Kidney epithelial cell (primary cell): ENCODE measurements at regions not wholly inside any gene's neighbourhood (a gene's known extent, or its start where the extent isn't known, plus 50 kb on each side); places are given as distances from the start of the nearest gene placed in this dataset.
"Not testable (repeated sequence)": the region's sequence is repeated elsewhere in the genome, so short reads cannot be mapped to it uniquely, and the experiment has no call there.

Source experiments
- DNase-seq: peaks from one replicate; pipeline ENCODE4 v3.0.0-alpha.2; 2010; ENCODE audit warnings: low read depth
- H3K27me3 ChIP-seq: 2 replicates; pipeline ENCODE4 v1.6.0; 2011; ENCODE audit warnings: low read length; ENCODE audit not compliant: control insufficient read depth, insufficient read depth
- H3K36me3 ChIP-seq: 2 replicates; pipeline ENCODE4 v1.5.1; 2011; ENCODE audit warnings: low read length; ENCODE audit not compliant: control insufficient read depth, insufficient read depth
- H3K4me3 ChIP-seq: 2 replicates; pipeline ENCODE4 v1.5.1; 2011; ENCODE audit warnings: low read depth, mild to moderate bottlenecking, control low read depth, low read length

GRCh38 chr5:176042020-176042658, 74.0 kb upstream of the THOC3 start:
- not testable (repeated sequence) for H3K4me3 ChIP-seq, H3K36me3 ChIP-seq, H3K27me3 ChIP-seq, DNase-seq

DNA sequence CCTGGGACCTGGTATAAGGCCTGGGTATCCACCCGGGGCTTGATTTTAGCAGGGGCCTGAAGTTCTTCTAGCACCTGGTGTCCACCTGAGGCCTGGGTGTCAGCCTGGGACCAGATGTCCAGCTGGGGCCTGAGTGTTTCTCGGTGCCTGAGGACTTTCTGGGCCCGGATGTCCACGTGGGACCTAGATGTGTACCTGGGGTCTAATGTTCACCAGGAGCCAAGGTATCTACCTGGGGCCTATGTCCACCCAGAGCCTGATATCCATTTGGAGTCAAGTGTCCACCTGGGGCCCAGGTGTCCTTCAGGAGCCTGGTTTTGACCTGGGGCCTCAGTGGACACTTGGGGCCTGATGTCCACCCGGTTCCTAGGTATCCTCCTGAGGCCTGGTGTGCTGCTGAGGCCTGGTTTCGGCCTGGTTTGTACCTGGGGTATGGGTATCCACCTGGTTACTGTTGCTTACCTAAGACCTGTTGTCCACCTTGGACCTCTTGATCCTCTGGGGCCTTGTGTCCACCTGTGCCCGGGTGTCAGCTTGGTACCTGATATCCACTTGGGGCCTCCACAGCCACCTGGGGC, 75.2 kb upstream of the THOC3 start:
- not testable (repeated sequence) for H3K27me3 ChIP-seq, DNase-seq, H3K36me3 ChIP-seq, H3K4me3 ChIP-seq

- not testable (repeated sequence) for DNase-seq, H3K4me3 ChIP-seq, H3K27me3 ChIP-seq, H3K36me3 ChIP-seq
Observed at GRCh38 chr5:176043986-176044385, 75.9 kb upstream of the THOC3 start.

DNA sequence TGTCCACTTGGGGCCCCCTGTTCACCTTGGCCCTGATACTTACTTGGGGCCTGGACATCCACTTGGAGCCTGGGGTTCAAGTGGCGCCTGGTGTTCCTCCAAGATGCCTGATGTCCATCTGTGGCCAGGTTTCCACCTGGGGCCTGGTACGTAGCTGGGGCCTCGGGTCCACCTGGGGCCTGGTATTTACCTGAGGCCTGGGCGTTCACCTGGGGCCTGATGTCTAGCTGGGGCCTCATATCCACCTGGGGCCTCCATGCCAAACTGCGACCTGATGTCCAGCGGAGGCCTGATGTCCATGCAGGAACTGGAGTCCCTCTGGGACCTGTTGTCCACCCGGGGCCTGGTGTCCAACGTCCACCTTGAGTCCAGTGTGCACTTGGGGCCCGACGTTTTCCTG, 76.3 kb upstream of the THOC3 start:
- H3K4me3 ChIP-seq, H3K27me3 ChIP-seq, H3K36me3 ChIP-seq, DNase-seq: not testable (repeated sequence)

DNA sequence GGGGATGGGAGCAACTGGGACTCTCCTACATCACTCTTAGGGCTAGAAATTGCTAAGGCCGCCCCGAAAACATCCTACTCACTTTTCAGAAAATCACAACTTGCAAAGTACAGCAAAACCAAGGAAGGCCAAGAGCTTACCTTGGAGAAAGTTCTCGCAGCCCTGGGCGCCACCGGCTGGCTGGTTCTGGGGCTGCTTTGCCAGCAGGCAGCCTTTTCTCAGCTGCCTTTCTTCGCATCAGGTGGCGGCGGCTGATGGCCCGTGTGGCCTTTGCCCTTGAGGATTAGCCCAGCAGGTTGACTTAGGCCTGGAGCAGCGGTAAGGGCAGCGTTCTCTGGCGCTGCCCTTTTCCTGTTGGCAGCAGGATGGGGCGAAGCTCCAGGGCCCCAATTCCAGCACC, 77.3 kb upstream of the THOC3 start:
- not testable (repeated sequence) for H3K4me3 ChIP-seq, H3K36me3 ChIP-seq, DNase-seq, H3K27me3 ChIP-seq

GRCh38 chr5:176048671-176049070, 80.6 kb upstream of the THOC3 start:
- not testable (repeated sequence) for H3K27me3 ChIP-seq, H3K4me3 ChIP-seq, H3K36me3 ChIP-seq, DNase-seq

GRCh38 chr5:176060472-176061268, 92.6 kb upstream of the THOC3 start:
- not testable (repeated sequence) for DNase-seq

DNA sequence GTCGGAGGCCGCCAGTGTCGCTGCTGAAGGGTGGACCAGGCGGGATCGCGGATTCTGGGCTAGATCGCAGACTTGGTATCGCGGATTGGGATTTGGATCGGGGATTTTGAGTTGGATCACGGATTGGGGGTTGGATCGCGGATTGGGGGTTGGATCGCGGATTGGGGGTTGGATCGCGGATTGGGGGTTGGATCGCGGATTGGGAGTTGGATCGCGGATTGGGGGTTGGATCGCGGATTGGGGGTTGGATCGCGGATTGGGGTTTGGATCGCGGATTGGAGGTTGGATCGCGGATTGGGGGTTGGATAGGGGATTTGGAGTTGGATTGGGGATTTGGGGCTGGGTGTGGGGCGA, 93.1 kb upstream of the THOC3 start:
- DNase-seq, H3K36me3 ChIP-seq: not testable (repeated sequence)
- peak overlapping the region; percentile 24 for H3K4me3 ChIP-seq

More at GRCh38 chr5:176060472-176061268, 92.6 kb upstream of the THOC3 start:
- H3K27me3 ChIP-seq, H3K36me3 ChIP-seq: not testable (repeated sequence)
- H3K4me3 ChIP-seq = peak overlapping the region; percentile 24

GRCh38 chr5:176061660-176062059, 93.5 kb upstream of the THOC3 start:
- H3K36me3 ChIP-seq, DNase-seq, H3K4me3 ChIP-seq, H3K27me3 ChIP-seq: not testable (repeated sequence)

More for the DNA sequence above, 93.1 kb upstream of the THOC3 start:
- not testable (repeated sequence) for H3K27me3 ChIP-seq

DNA sequence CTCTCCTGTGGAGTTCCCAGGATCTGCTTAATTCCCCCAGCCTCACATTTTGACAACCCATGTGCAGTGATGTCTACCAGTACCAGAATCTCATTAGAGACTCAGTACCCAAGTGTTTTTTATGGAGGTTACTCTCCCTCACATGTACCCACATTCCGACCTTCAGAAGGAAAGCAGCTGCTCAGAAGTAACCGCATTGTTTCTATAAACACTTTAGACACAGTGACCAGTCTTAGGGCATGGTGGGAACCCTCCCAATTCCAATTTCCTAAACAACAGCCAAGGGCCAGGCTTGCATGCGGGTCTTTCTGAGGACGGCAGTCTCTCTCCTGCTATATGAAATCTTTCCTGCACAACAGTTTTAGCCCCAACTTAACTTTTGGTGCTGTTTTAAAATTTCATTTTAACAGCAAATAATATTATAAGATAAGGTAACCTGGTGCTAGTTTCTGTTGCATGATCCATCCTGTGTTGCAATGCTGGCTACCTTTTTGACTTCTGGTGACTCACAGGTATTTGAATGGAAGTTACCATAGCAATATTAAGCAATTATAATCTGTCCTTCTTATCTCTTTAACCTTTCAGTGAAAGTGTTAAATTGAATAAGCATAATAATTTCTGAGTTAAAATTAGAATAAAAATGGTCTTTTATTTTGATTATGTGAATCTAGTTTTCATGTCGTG, 98.3 kb upstream of the THOC3 start:
- H3K27me3 ChIP-seq, H3K4me3 ChIP-seq, H3K36me3 ChIP-seq, DNase-seq: not testable (repeated sequence)

DNA sequence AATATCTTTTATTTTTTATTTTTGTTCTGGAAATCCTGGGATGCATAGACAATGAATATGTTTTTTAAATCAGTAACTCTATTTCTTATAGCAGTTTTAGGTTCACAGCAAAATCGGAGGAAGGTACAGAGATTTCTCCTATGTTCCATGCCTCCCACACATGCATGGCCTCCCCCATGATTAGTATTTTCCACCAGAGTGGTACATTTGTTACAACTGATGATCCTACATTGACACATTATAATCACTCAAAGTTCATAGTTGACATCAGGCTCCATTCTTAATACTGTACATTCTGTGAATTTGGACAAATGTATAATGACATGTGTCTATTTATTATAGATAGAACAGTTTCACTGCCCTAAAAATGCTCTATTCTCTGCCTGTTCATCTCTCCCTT, 99.0 kb upstream of the THOC3 start:
- not testable (repeated sequence) for H3K27me3 ChIP-seq, H3K36me3 ChIP-seq, DNase-seq, H3K4me3 ChIP-seq

DNA sequence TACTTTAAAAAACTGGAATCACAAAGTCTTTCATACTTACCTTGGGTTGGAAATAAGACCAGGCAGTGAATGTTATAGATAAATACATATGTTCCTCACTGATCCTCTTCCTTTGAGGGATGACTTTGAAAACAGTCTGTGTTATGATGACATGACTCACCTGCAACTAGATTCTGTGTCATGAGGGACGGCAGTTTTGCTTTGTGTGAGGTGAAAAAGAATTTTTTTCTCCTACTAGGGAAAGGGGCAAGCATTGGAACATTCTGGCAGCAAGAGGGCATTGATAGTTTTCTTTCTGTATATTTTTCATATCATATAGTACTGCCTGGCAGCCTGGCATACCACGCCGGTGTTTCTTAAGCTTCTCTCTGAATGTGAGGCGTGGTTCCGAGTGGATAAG, 99.8 kb upstream of the THOC3 start:
- not testable (repeated sequence) for H3K4me3 ChIP-seq, H3K27me3 ChIP-seq, DNase-seq, H3K36me3 ChIP-seq

DNA sequence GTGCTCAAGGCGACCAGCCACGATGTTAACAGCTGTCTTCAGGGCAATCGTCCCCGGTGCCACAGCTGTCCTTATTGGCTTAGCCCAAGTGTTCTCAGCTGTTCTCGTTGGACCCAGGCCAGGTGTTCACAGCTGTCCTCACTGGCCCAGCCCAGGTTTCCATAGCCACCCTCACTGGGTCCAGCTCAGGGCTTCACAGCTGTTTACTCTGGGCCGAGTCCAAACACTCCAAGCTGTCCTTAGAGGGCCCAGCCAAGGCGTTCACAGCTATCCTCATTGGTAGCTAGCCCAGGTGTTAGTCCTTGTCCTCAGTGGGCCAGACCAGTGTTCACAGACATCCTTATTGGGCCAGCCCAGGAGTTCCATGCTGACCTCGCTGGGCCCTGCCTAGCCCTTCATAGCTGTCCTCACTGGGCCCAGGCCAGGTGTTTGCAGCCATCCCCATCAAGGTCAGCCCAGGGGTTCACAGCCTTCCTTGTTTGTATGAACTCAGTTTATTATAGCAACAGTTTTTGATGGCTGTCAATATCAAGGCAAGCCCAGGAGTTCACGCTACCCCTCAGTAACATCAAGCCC, 106.0 kb upstream of the THOC3 start:
- DNase-seq = not testable (repeated sequence)

GRCh38 chr5:176083717-176084116, 115.6 kb upstream of the THOC3 start:
- not testable (repeated sequence) for H3K27me3 ChIP-seq, DNase-seq, H3K4me3 ChIP-seq, H3K36me3 ChIP-seq

More for the DNA sequence above, 106.0 kb upstream of the THOC3 start:
- not testable (repeated sequence) for H3K27me3 ChIP-seq, H3K36me3 ChIP-seq, H3K4me3 ChIP-seq
